Vagina (tissue), 2 donors: ENCODE measurements at regions not wholly inside any gene's neighbourhood (a gene's known extent, or its start where the extent isn't known, plus 50 kb on each side); places are given as distances from the start of the nearest gene placed in this dataset.
A peak's percentile ranks its signal among the peaks of the same experiment; 100 is the strongest.

Experiments used
- DNase-seq, 2 donors: peaks; one replicate each; pipeline ENCODE4 v3.0.0-alpha.2; 2017; ENCODE audit errors: extremely low spot score in 2 of 2
- H3K27ac ChIP-seq: fragments of 200-600 bp; sonication (generic); one replicate; pipeline ENCODE4 v1.5.1; 2019
- H3K27me3 ChIP-seq: fragments of 200-600 bp; sonication (generic); one replicate; pipeline ENCODE4 v1.5.1; 2019
- H3K36me3 ChIP-seq, 2 donors: fragments of 200-600 bp; sonication (generic); one replicate each; pipeline ENCODE4 v1.5.1; 2017 to 2019
- H3K4me1 ChIP-seq: fragments of 200-600 bp; sonication (generic); one replicate; pipeline ENCODE4 v1.5.1; 2019
- H3K4me3 ChIP-seq, 2 donors: fragments of 200-600 bp; sonication (generic); 1 replicate in 1 of 2; 2 replicates in 1 of 2; pipeline ENCODE4 v1.5.1; 2016 to 2019
- H3K9me3 ChIP-seq: fragments of 200-600 bp; sonication (generic); one replicate; pipeline ENCODE4 v1.5.1; 2019
- CTCF ChIP-seq, 3 experiments: fragments of 450-650 bp in 2 of 3; fragments of 200-600 bp in 1 of 3; sonication (generic) in 1 of 3; IDR thresholded peaks; one replicate each; pipeline ENCODE4 v1.5.1; 2017 to 2019; ENCODE audit warnings: antibody characterized with exemption in 3 of 3, mild to moderate bottlenecking in 2 of 3, moderate library complexity in 2 of 3
- POLR2A ChIP-seq, 2 donors: fragments of 450-650 bp; IDR thresholded peaks; one replicate each; pipeline ENCODE4 v1.6.1; 2017; ENCODE audit warnings: antibody characterized with exemption in 2 of 2, mild to moderate bottlenecking in 2 of 2, moderate library complexity in 2 of 2
- POLR2AphosphoS5 ChIP-seq, 2 donors: sonication (generic); formaldehyde crosslinking; IDR thresholded peaks; one replicate each; pipeline ENCODE4 v1.9.0; 2017; ENCODE audit warnings: antibody characterized with exemption in 2 of 2, mild to moderate bottlenecking in 2 of 2, low read depth in 1 of 2; ENCODE audit not compliant: insufficient read depth in 1 of 2
- intact Hi-C: fragments of 100-400 bp; cut with DNase I; formaldehyde crosslinking; loops from one replicate; pipeline ENCODE4 v1.15.1; 2023

GRCh38 chr7:85733169-85733915 is 546.5 kb upstream of the SEMA3D start:
- Histone ChIP-seq H3K36me3 (no peaks in the 10 kb centered on the region), H3K4me1 (no peaks in the 10 kb centered on the region), H3K27me3 (no peaks in the 10 kb centered on the region), H3K27ac (no peak overlapping the region), H3K9me3 (no peaks in the 10 kb centered on the region), H3K4me3 (no peak overlapping the region)
- DNase-seq: no peak
- intact Hi-C loops: no loop called here
- no peak for TF ChIP-seq POLR2A (IDR thresholded peaks at IDR 0.05)
- TF ChIP-seq CTCF (IDR thresholded peaks at IDR 0.05): no peak
- no peak for TF ChIP-seq POLR2AphosphoS5 (IDR thresholded peaks at IDR 0.05; ENCODE audit: insufficient read depth in 1 of 2, low read depth in 1 of 2)

- Histone ChIP-seq H3K4me1 (no peaks in the 10 kb centered on the region), H3K4me3 (no peak overlapping the region), H3K9me3 (no peaks in the 10 kb centered on the region), H3K27ac (no peak overlapping the region), H3K27me3 (no peaks in the 10 kb centered on the region), H3K36me3 (no peaks in the 10 kb centered on the region)
- no peak for DNase-seq
- intact Hi-C loops: no loop called here
- TF ChIP-seq POLR2AphosphoS5 (IDR thresholded peaks at IDR 0.05; ENCODE audit: insufficient read depth in 1 of 2, low read depth in 1 of 2): no peak
- no peak for TF ChIP-seq POLR2A (IDR thresholded peaks at IDR 0.05)
- no peak for TF ChIP-seq CTCF (IDR thresholded peaks at IDR 0.05)
Observed at GRCh38 chr7:85730012-85730411, 543.2 kb upstream of the SEMA3D start.

GRCh38 chr7:85725026-85725425 is 538.2 kb upstream of the SEMA3D start:
- no peak for DNase-seq
- TF ChIP-seq CTCF (IDR thresholded peaks at IDR 0.05) (no peak), POLR2AphosphoS5 (IDR thresholded peaks at IDR 0.05; ENCODE audit: insufficient read depth in 1 of 2, low read depth in 1 of 2) (no peak), POLR2A (IDR thresholded peaks at IDR 0.05) (no peak)
- no peak overlapping the region for H3K27ac ChIP-seq
- H3K9me3 ChIP-seq: no peaks in the 10 kb centered on the region
- H3K27me3 ChIP-seq: no peaks in the 10 kb centered on the region
- intact Hi-C loops: no loop called here
- H3K36me3 ChIP-seq: no peaks in the 10 kb centered on the region
- H3K4me1 ChIP-seq: peaks cover 4% of the 10 kb centered on the region
- H3K4me3 ChIP-seq: no peak overlapping the region

GRCh38 chr7:85719981-85720953 is 533.4 kb upstream of the SEMA3D start:
- peak overlapping the region; percentile 6 for H3K27ac ChIP-seq
- intact Hi-C loops: no loop called here
- H3K9me3 ChIP-seq: no peaks in the 10 kb centered on the region
- peaks cover 8% of the 10 kb centered on the region for H3K4me1 ChIP-seq
- H3K27me3 ChIP-seq: no peaks in the 10 kb centered on the region
- H3K36me3 ChIP-seq: no peaks in the 10 kb centered on the region
- no peak for TF ChIP-seq POLR2A (IDR thresholded peaks at IDR 0.05)
- TF ChIP-seq CTCF (IDR thresholded peaks at IDR 0.05): no peak
- TF ChIP-seq POLR2AphosphoS5 (IDR thresholded peaks at IDR 0.05; ENCODE audit: insufficient read depth in 1 of 2, low read depth in 1 of 2): no peak
- no peak overlapping the region for H3K4me3 ChIP-seq
- DNase-seq: no peak
